OCI-LY3 (cell line): ENCODE measurements at regions not wholly inside any gene's neighbourhood (a gene's known extent, or its start where the extent isn't known, plus 50 kb on each side); places are given as distances from the start of the nearest gene placed in this dataset.

ENCODE experiments used
- H2AFZ ChIP-seq: fragments of 200-600, 300-600 bp; shearing (Covaris generic); 2 replicates; pipeline ENCODE4 v1.6.0; 2014; ENCODE audit warnings: antibody characterized with exemption, low read depth, low read length
- H3K27ac ChIP-seq: fragments of 200-600, 300-600 bp; sonication (generic); 2 replicates; pipeline ENCODE4 v1.5.1; 2014; ENCODE audit warnings: mild to moderate bottlenecking, low read length, moderate library complexity, mixed read lengths
- H3K27me3 ChIP-seq: fragments of 200-600, 300-600 bp; sonication (generic); 2 replicates; pipeline ENCODE4 v1.6.1; 2014; ENCODE audit warnings: low read depth, low read length, mixed read lengths
- H3K36me3 ChIP-seq: fragments of 200-600, 300-600 bp; sonication (generic); replicated peaks from 2 replicates; pipeline ENCODE3; 2014; ENCODE audit warnings: low read depth, low read length, mixed read lengths
- H3K4me1 ChIP-seq: fragments of 300-600, 200-600 bp; sonication (generic); 2 replicates; pipeline ENCODE4 v1.6.1; 2014; ENCODE audit warnings: low read length, mixed read lengths
- H3K4me2 ChIP-seq: fragments of 200-600, 300-600 bp; sonication (generic); 2 replicates; pipeline ENCODE4 v1.6.1; 2014; ENCODE audit warnings: low read length, mixed read lengths
- H3K4me3 ChIP-seq: fragments of 300-600, 200-600 bp; sonication (generic); 2 replicates; pipeline ENCODE4 v1.5.1; 2014; ENCODE audit warnings: antibody characterized with exemption, mild to moderate bottlenecking, low read length, moderate library complexity
- H3K79me2 ChIP-seq: fragments of 300-600, 200-600 bp; shearing (Covaris generic); 2 replicates; pipeline ENCODE4 v1.6.1; 2014; ENCODE audit warnings: mild to moderate bottlenecking, low read length, mixed read lengths
- H3K9ac ChIP-seq: fragments of 300-600, 200-600 bp; shearing (Covaris generic); 2 replicates; pipeline ENCODE4 v1.6.0; 2014; ENCODE audit warnings: mild to moderate bottlenecking, low read length, moderate library complexity
- H3K9me3 ChIP-seq: fragments of 200-600, 300-600 bp; shearing (Covaris generic); 2 replicates; pipeline ENCODE4 v1.6.1; 2014; ENCODE audit warnings: low read length, mixed read lengths; ENCODE audit not compliant: insufficient read depth
- H4K20me1 ChIP-seq: fragments of 200-600, 300-600 bp; sonication (generic); 2 replicates; pipeline ENCODE4 v1.6.1; 2016; ENCODE audit warnings: low read length, mixed read lengths; ENCODE audit not compliant: insufficient read depth
- CTCF ChIP-seq: fragments of 200-600, 300-600 bp; sonication (generic); IDR thresholded peaks from 2 replicates; pipeline ENCODE4 v1.5.1; 2014; ENCODE audit warnings: antibody characterized with exemption, low read length, low read depth
- EZH2phosphoT487 ChIP-seq: fragments of 200-600 bp; shearing (Covaris generic); IDR thresholded peaks from 2 replicates; pipeline ENCODE4 v1.6.1; 2018; ENCODE audit warnings: antibody characterized with exemption, mixed run types, low read depth

- no peak overlapping the region for H3K4me3 ChIP-seq
- H3K4me1 ChIP-seq, result no peaks in the 10 kb centered on the region
- peaks cover 91% of the 10 kb centered on the region for H3K79me2 ChIP-seq
- H3K36me3 ChIP-seq, result no peaks in the 10 kb centered on the region
- no peak overlapping the region for H3K9ac ChIP-seq
- no peak for TF ChIP-seq EZH2phosphoT487
- no peak for TF ChIP-seq CTCF
- H3K27me3 ChIP-seq, result no peaks in the 10 kb centered on the region
- H2AFZ ChIP-seq, result no peak overlapping the region
- H4K20me1 ChIP-seq, result peaks cover 71% of the 10 kb centered on the region
- H3K4me2 ChIP-seq, result no peak overlapping the region
- no peaks in the 10 kb centered on the region for H3K9me3 ChIP-seq
- no peak overlapping the region for H3K27ac ChIP-seq
Measured at GRCh38 chr22:49642331-49642730, 185.3 kb downstream of the BRD1 start.

GRCh38 chr22:49641770-49642313, 185.8 kb downstream of the BRD1 start:
- Histone ChIP-seq H3K9ac (no peak overlapping the region), H3K79me2 (peaks cover 90% of the 10 kb centered on the region), H3K4me2 (no peak overlapping the region), H3K27me3 (no peaks in the 10 kb centered on the region), H3K4me3 (no peak overlapping the region), H3K36me3 (no peaks in the 10 kb centered on the region), H2AFZ (no peak overlapping the region), H3K4me1 (no peaks in the 10 kb centered on the region), H4K20me1 (peaks cover 71% of the 10 kb centered on the region), H3K9me3 (no peaks in the 10 kb centered on the region), H3K27ac (no peak overlapping the region)
- no peak for TF ChIP-seq CTCF
- TF ChIP-seq EZH2phosphoT487, result no peak

GRCh38 chr22:49640366-49641095, 187.1 kb downstream of the BRD1 start:
- H3K4me3 ChIP-seq, result no peak overlapping the region
- H3K79me2 ChIP-seq, result peaks cover 88% of the 10 kb centered on the region
- H3K9ac ChIP-seq, result no peak overlapping the region
- TF ChIP-seq EZH2phosphoT487 (no peak), CTCF (no peak)
- no peaks in the 10 kb centered on the region for H3K4me1 ChIP-seq
- peaks cover 70% of the 10 kb centered on the region for H4K20me1 ChIP-seq
- no peaks in the 10 kb centered on the region for H3K9me3 ChIP-seq
- no peak overlapping the region for H3K27ac ChIP-seq
- no peak overlapping the region for H3K4me2 ChIP-seq
- no peaks in the 10 kb centered on the region for H3K27me3 ChIP-seq
- H2AFZ ChIP-seq, result no peak overlapping the region
- H3K36me3 ChIP-seq, result no peaks in the 10 kb centered on the region

DNA sequence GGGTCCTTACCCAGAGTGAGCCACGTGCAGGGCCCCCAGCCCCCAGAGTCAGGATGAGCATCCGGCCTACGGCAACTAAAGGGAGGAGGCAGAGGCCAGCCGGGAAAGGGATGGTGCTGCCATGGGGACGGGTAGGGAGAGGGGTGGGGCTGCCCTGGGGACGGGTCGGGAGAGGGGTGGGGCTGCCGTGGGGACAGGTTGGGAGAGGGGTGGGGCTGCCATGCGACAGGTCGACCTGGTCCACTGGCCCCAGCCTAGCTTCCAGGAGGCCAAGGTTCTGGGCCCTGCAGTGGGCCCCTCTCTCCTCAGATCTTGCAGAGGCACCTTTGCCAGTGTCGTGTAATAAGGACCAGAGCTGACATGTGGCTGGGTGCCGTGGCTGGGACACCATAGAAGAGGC, 187.7 kb downstream of the BRD1 start:
- Histone ChIP-seq H3K9me3 (no peaks in the 10 kb centered on the region), H3K4me2 (no peak overlapping the region), H3K4me3 (no peak overlapping the region), H3K27me3 (no peaks in the 10 kb centered on the region), H3K4me1 (no peaks in the 10 kb centered on the region), H4K20me1 (peaks cover 73% of the 10 kb centered on the region), H3K9ac (no peak overlapping the region), H3K27ac (no peak overlapping the region), H3K79me2 (peaks cover 87% of the 10 kb centered on the region), H3K36me3 (no peaks in the 10 kb centered on the region), H2AFZ (no peak overlapping the region)
- no peak for TF ChIP-seq CTCF
- no peak for TF ChIP-seq EZH2phosphoT487
